GM10266 (cell line): ENCODE measurements at regions not wholly inside any gene's neighbourhood (a gene's known extent, or its start where the extent isn't known, plus 50 kb on each side); places are given as distances from the start of the nearest gene placed in this dataset.
"Not testable (repeated sequence)": the region's sequence is repeated elsewhere in the genome, so short reads cannot be mapped to it uniquely, and the experiment has no call there.

Source experiments
- DNase-seq: peaks from one replicate; pipeline ENCODE4 v3.0.0; 2012; ENCODE audit errors: extremely low spot score
- TF ChIP-seq, protein P1 (sequence below): IDR thresholded peaks from 2 replicates; pipeline ENCODE4 v1.5.1; 2012; ENCODE audit warnings: mild to moderate bottlenecking, low read depth; ENCODE audit not compliant: control insufficient read depth, insufficient read depth; ENCODE audit errors: missing control alignments

- TF ChIP-seq, protein P1, sequence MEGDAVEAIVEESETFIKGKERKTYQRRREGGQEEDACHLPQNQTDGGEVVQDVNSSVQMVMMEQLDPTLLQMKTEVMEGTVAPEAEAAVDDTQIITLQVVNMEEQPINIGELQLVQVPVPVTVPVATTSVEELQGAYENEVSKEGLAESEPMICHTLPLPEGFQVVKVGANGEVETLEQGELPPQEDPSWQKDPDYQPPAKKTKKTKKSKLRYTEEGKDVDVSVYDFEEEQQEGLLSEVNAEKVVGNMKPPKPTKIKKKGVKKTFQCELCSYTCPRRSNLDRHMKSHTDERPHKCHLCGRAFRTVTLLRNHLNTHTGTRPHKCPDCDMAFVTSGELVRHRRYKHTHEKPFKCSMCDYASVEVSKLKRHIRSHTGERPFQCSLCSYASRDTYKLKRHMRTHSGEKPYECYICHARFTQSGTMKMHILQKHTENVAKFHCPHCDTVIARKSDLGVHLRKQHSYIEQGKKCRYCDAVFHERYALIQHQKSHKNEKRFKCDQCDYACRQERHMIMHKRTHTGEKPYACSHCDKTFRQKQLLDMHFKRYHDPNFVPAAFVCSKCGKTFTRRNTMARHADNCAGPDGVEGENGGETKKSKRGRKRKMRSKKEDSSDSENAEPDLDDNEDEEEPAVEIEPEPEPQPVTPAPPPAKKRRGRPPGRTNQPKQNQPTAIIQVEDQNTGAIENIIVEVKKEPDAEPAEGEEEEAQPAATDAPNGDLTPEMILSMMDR = no peak
- no peak for DNase-seq
Measured at GRCh38 chr2:35228584-35228983, 1127.0 kb upstream of the CRIM1 start.

- DNase-seq = no peak
- TF ChIP-seq, protein P1 = no peak
Measured at GRCh38 chr2:35220461-35220860, 1135.1 kb upstream of the CRIM1 start.

DNA sequence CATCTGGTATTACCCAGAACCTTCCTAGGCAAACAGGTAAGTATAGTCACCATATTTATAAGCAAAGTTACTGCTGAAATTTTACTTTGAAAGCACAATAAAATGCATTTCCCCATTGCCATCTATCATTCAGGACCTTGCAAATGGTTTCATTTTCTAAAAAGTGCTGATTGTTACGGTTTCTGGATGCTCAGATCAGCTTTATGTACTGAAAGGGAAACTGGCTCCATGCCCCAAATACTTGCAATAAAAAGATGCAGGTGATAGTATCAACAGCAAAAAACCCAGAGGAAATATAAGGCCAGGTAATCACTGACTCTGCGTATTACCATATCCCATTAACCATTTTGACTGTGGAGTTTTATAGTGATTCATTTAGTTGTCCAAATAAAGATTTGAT is 1150.7 kb upstream of the CRIM1 start:
- no peak for DNase-seq
- TF ChIP-seq, protein P1 = no peak

DNA sequence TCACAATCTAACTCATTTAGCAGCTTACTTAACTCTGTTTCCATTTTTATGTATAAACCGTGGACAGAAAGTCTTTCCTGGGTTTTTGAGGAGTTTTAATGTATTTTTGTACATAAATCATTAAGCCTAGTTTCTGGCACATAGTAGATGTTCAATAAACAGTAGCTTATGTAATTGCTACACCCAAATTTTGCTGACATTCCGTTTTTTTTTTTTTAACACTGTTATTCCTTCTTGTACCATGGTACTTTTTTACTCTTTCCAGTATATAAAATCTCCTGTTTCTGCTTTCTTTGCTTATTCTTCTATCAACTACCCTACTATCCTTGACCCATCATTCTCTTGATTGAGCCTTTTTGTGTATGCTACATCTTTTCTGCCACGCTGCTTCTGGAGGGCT is 1151.3 kb upstream of the CRIM1 start:
- no peak for DNase-seq
- TF ChIP-seq, protein P1 = no peak

DNA sequence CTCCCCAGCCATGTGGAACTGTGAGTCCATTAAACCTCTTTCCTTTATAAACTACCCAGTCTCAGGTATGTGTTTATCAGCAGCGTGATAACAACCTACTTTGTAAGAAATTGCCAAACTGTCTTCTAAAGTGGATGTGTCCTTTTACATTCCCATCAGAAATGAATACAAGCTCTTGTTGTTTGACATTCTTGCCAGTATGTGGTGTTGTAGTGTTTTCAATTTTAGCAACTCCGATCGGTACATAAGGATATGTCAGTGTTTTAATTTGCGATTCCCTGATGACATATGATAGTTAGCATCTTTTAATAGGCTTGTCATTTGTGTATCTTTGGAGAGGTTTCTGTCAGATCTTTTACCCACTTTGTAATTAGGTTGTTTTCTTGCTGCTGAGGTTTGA is 1156.3 kb upstream of the CRIM1 start:
- TF ChIP-seq, protein P1 = no peak
- no peak for DNase-seq

DNA sequence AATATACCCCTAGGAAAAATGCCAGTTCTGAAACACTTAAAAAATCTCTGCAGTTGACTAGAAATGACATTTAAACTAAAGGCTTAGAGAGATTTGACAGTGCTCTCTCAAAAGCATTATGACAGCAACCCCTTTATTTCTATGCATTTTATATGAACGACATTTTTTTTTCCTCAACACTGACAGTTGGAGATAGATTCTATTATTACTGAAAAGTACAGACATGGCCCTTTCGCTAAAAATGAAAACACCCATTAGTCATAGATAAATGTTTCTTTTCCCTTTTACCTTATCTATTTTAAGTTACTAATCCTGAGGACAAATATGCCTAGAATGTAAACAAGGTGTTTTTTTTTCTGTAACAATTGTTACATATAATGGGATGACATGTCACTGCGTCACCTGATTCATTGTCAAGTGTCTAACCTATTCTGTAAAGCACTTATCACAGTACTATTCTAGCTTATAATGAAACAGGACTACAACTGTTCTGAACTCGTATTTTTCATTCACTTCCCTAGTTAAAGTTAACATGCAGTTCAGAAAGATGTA is 1169.6 kb upstream of the CRIM1 start:
- TF ChIP-seq, protein P1 = no peak
- no peak for DNase-seq

GRCh38 chr2:35184471-35184870 is 1171.1 kb upstream of the CRIM1 start:
- no peak for DNase-seq
- TF ChIP-seq, protein P1 = no peak

DNA sequence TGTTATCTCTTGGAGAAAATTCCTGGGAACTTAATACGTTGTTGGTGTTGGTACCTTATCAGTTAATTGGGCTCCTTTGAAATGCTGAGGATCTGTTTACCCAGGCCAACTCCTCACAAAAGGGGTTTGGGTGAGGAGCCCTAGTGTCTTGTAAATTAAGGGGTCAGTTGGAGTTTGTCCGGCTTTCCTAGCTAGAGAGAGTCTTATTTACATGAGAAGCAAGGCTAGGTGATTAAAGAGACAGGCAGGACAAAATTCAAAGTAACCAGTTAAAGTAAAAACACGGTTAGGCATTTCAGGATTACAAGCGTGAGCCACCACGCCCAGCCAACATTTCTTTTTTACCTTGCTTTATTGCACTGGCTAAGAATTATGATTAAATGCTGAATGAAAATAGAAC is 1178.9 kb upstream of the CRIM1 start:
- not testable (repeated sequence) for DNase-seq
